ENCODE measurements at regions not wholly inside any gene's neighbourhood (a gene's known extent, or its start where the extent isn't known, plus 50 kb on each side); places are given as distances from the start of the nearest gene placed in this dataset.
"Not testable (repeated sequence)": the region's sequence is repeated elsewhere in the genome, so short reads cannot be mapped to it uniquely, and the experiment has no call there.

DNA sequence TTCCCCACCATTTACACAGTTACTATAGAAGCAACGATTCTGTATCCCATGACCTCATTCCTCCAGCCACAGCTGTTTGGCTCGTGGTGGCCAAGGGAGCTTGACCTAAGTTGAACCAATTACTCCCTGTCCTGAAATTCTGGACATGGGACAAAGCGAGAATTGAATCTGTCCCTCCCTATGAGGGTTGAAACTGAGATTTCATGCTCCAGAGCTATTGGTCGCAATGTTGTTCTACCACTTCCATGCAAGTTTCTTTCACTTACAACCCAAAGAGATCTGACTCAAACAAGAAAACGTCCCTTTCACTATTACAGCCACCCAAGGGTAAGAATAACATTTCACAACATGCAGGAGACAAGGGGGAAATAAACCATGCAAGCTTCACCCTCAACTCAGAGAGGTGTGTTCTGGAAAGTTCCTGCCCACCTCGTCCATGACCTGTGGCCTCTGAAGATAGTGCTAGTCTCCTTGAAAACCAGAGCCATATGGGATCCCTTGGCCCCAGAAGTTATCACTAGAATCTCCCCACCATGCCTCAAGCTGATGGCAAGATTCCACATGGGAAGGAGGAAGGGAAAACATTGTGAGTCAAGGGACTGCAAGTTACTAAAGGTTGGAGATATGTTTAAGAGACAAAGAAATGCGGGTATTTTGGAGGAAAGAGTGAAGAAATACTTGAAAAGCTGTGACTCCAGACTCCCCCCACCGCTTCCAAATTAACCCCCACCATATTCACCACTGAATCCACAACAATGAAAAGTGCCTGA lies 74.5 kb upstream of the SRSF6 start:
- Histone ChIP-seq H3K36me3 (ENCODE audit: low read depth) (no peaks in the 10 kb centered on the region), H3K4me2 (no peak overlapping the region), H4K20me1 (ENCODE audit: insufficient read depth) (no peaks in the 10 kb centered on the region), H3K4me3 (no peak overlapping the region), H3K9me3 (ENCODE audit: insufficient read depth, low read depth) (no peaks in the 10 kb centered on the region), H3K27ac (no peak overlapping the region), H2AFZ (no peak overlapping the region), H3F3A (ENCODE audit: insufficient read depth, low read depth) (no peaks in the 10 kb centered on the region), H3K9me2 (ENCODE audit: insufficient read depth) (no peaks in the 10 kb centered on the region), H3K79me2 (ENCODE audit: low read depth) (no peaks in the 10 kb centered on the region), H3K4me1 (replicated peaks; ENCODE audit: insufficient read depth) (no peaks in the 10 kb centered on the region), H3K27me3 (ENCODE audit: insufficient read depth, low read depth) (peaks cover 97% of the 10 kb centered on the region)
- ChIA-PET CTCF (no interaction called here), POLR2A (ENCODE audit: unreplicated experiment) (no interaction called here)
- TF ChIP-seq EZH2 (IDR thresholded peaks at IDR 0.05; ENCODE audit: low read depth): no peak
- TF ChIP-seq, protein P1, sequence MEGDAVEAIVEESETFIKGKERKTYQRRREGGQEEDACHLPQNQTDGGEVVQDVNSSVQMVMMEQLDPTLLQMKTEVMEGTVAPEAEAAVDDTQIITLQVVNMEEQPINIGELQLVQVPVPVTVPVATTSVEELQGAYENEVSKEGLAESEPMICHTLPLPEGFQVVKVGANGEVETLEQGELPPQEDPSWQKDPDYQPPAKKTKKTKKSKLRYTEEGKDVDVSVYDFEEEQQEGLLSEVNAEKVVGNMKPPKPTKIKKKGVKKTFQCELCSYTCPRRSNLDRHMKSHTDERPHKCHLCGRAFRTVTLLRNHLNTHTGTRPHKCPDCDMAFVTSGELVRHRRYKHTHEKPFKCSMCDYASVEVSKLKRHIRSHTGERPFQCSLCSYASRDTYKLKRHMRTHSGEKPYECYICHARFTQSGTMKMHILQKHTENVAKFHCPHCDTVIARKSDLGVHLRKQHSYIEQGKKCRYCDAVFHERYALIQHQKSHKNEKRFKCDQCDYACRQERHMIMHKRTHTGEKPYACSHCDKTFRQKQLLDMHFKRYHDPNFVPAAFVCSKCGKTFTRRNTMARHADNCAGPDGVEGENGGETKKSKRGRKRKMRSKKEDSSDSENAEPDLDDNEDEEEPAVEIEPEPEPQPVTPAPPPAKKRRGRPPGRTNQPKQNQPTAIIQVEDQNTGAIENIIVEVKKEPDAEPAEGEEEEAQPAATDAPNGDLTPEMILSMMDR (conservative IDR thresholded peaks at IDR 0.05): no peak
- intact Hi-C loops (cut with micrococcal nuclease; ENCODE audit: unreplicated experiment): no loop called here
- BruUV-seq (replicated peaks): no TSS peak
- DNase-seq: no peak

DNA sequence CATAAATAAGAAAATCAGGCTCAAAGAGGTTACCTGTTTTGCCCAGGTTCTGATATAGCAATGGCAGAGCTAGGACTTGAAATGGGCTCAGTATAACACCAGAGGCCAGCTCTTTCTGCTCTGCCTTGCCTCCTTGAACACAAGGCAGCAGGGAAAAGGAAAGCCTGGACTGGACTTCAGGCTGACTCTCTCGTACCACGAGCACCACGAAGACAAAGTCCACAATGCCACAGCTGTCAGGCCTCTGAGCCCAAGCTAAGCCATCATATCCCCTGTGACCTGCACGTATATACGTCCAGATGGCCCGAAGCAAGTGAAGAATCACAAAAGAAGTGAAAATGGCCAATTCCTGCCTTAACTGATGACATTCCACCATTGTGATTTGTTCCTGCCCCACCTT lies 75.6 kb upstream of the SRSF6 start:
- peaks cover 97% of the 10 kb centered on the region for H3K27me3 ChIP-seq (ENCODE audit: insufficient read depth, low read depth)
- H3F3A ChIP-seq (ENCODE audit: insufficient read depth, low read depth); H3K4me3 ChIP-seq; H3K9me3 ChIP-seq (ENCODE audit: insufficient read depth, low read depth); H3K36me3 ChIP-seq (ENCODE audit: low read depth); H3K4me2 ChIP-seq; intact Hi-C loops (cut with micrococcal nuclease; ENCODE audit: unreplicated experiment); H2AFZ ChIP-seq; H3K4me1 ChIP-seq (replicated peaks; ENCODE audit: insufficient read depth); H3K79me2 ChIP-seq (ENCODE audit: low read depth); H4K20me1 ChIP-seq (ENCODE audit: insufficient read depth); BruUV-seq (replicated peaks); H3K9me2 ChIP-seq (ENCODE audit: insufficient read depth); DNase-seq; H3K27ac ChIP-seq; POLR2A ChIA-PET (ENCODE audit: unreplicated experiment); CTCF ChIA-PET: not testable (repeated sequence)

GRCh38 chr20:43381533-43381932 lies 76.2 kb upstream of the SRSF6 start:
- H3K36me3 ChIP-seq (ENCODE audit: low read depth); H3K9me3 ChIP-seq (ENCODE audit: insufficient read depth, low read depth); H3K4me2 ChIP-seq; H3K9me2 ChIP-seq (ENCODE audit: insufficient read depth); H3K4me3 ChIP-seq; intact Hi-C loops (cut with micrococcal nuclease; ENCODE audit: unreplicated experiment); POLR2A ChIA-PET (ENCODE audit: unreplicated experiment); H3K27ac ChIP-seq; H3K4me1 ChIP-seq (replicated peaks; ENCODE audit: insufficient read depth); H2AFZ ChIP-seq; CTCF ChIA-PET; H3F3A ChIP-seq (ENCODE audit: insufficient read depth, low read depth); H4K20me1 ChIP-seq (ENCODE audit: insufficient read depth); DNase-seq; H3K79me2 ChIP-seq (ENCODE audit: low read depth); BruUV-seq (replicated peaks): not testable (repeated sequence)
- H3K27me3 ChIP-seq (ENCODE audit: insufficient read depth, low read depth): peaks cover 97% of the 10 kb centered on the region

DNA sequence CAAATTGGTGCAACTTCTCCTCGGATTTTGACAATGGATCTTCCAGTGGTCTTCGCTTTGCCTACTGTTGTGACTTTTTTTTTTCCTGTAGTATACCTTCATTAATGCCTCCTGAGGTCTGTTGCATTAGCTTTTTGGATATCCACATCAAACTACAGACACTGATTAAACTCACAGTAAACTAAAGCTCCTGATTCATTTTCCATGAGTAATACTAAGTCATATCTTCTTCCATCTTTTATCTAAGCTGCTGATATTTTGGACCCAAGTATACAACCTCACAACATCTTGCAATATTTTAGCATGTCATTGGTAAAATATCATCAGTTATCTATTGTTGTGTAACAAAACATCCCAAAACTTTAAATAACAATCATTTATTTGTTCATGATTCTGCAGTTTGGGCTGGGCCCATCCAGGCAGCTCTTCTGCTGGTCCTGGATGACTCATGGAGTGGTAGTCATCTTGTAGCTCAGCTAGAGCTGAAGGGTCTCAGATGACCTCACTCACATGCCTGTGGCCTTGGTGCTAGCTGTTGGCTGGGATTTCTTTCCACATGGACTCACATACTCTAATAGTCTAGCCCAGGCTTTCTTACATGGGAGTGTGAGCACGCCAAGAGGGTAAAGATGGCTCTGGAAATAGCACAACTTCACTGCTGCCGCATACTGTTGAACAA lies 78.3 kb upstream of the SRSF6 start:
- H3F3A ChIP-seq (ENCODE audit: insufficient read depth, low read depth): no peaks in the 10 kb centered on the region
- no peaks in the 10 kb centered on the region for H3K4me1 ChIP-seq (replicated peaks; ENCODE audit: insufficient read depth)
- TF ChIP-seq, protein P1 (conservative IDR thresholded peaks at IDR 0.05): no peak
- TF ChIP-seq EZH2 (IDR thresholded peaks at IDR 0.05; ENCODE audit: low read depth): no peak
- no peaks in the 10 kb centered on the region for H3K9me3 ChIP-seq (ENCODE audit: insufficient read depth, low read depth)
- DNase-seq: no peak
- H3K36me3 ChIP-seq (ENCODE audit: low read depth): no peaks in the 10 kb centered on the region
- H3K4me3 ChIP-seq: no peak overlapping the region
- ChIA-PET POLR2A (ENCODE audit: unreplicated experiment) (no interaction called here), CTCF (no interaction called here)
- H4K20me1 ChIP-seq (ENCODE audit: insufficient read depth): no peaks in the 10 kb centered on the region
- no peaks in the 10 kb centered on the region for H3K9me2 ChIP-seq (ENCODE audit: insufficient read depth)
- no peak overlapping the region for H2AFZ ChIP-seq
- no TSS peak for BruUV-seq (replicated peaks)
- H3K4me2 ChIP-seq: no peak overlapping the region
- peaks cover 97% of the 10 kb centered on the region for H3K27me3 ChIP-seq (ENCODE audit: insufficient read depth, low read depth)
- intact Hi-C loops (cut with micrococcal nuclease; ENCODE audit: unreplicated experiment): no loop called here
- no peak overlapping the region for H3K27ac ChIP-seq
- no peaks in the 10 kb centered on the region for H3K79me2 ChIP-seq (ENCODE audit: low read depth)

All from PC-9 (cell line).